ENCODE measurements at regions not wholly inside any gene's neighbourhood (a gene's known extent, or its start where the extent isn't known, plus 50 kb on each side); places are given as distances from the start of the nearest gene placed in this dataset.

DNA sequence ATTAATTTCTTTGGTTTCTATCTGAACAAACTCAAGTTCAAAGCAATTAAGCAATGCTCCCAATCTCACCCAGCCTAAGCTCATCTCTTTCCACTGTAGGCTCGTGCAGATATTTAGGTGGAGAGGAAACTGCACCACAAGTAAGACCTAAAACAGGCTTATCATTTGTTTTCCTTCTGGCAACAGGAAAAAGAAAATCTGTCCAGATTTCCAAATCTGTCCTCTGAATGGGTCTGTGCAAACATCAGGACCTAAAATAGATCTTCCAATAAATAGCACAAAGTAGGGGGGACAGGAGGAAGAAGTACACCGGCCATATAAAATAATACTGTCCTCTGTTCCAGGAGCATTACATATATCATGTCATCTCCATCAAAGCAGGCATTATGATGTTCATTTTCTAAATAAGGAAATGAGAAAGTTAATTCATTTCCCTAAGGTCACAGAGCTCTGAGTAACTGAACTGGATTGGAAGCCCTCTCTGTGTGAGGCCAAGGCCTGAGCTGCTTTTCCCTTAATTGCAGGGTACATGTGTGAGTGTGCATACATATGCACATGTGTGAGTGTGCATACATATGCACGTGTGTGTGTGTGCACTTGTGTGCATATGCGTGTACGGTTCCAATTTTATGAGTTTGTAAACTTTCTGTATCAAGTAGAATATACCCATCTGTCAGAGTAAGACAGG, 92.8 kb upstream of the PARD3 start:
- TF ChIP-seq, protein P1, sequence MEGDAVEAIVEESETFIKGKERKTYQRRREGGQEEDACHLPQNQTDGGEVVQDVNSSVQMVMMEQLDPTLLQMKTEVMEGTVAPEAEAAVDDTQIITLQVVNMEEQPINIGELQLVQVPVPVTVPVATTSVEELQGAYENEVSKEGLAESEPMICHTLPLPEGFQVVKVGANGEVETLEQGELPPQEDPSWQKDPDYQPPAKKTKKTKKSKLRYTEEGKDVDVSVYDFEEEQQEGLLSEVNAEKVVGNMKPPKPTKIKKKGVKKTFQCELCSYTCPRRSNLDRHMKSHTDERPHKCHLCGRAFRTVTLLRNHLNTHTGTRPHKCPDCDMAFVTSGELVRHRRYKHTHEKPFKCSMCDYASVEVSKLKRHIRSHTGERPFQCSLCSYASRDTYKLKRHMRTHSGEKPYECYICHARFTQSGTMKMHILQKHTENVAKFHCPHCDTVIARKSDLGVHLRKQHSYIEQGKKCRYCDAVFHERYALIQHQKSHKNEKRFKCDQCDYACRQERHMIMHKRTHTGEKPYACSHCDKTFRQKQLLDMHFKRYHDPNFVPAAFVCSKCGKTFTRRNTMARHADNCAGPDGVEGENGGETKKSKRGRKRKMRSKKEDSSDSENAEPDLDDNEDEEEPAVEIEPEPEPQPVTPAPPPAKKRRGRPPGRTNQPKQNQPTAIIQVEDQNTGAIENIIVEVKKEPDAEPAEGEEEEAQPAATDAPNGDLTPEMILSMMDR (IDR thresholded peaks at IDR 0.05) = no peak
- TF ChIP-seq POLR2A (IDR thresholded peaks at IDR 0.05) = no peak

Measured in breast epithelium (tissue), 3 donors.